OCI-LY7 (cell line): ENCODE measurements at regions not wholly inside any gene's neighbourhood (a gene's known extent, or its start where the extent isn't known, plus 50 kb on each side); places are given as distances from the start of the nearest gene placed in this dataset.

Experiments used
- EZH2phosphoT487 ChIP-seq: fragments of 200-600 bp; sonication (generic); IDR thresholded peaks from 2 replicates; pipeline ENCODE4 v1.6.1; 2018; ENCODE audit warnings: low read depth, borderline replicate concordance, mild to moderate bottlenecking, mixed run types, antibody characterized with exemption, low read length, moderate library complexity, mixed read lengths
- TF ChIP-seq, protein P1 (sequence below): fragments of 200-600 bp; sonication (generic); conservative IDR thresholded peaks from 2 replicates; pipeline ENCODE4 v1.5.1; 2014; ENCODE audit warnings: mild to moderate bottlenecking, antibody characterized with exemption, low read length, moderate library complexity, mixed read lengths

DNA sequence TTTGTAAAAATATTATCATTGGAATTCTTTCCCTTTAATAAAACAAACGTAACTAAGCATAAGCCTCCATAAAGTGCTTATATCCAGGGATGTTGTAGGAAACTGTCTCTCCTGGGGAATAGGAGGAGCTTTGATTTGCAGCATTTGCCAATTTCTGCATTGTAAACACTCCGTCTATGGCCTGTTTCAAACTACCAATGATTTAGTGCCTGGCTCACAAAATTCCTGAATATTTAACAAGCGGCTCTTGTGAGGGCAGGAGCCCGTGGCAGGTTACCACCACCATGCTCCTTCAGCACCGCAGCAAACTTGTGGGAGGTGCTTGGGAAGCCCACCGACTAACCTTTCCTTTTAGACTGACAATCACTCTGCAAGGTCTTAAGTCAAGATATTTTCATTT, 520.3 kb downstream of the SOX11 start:
- TF ChIP-seq, protein P1, sequence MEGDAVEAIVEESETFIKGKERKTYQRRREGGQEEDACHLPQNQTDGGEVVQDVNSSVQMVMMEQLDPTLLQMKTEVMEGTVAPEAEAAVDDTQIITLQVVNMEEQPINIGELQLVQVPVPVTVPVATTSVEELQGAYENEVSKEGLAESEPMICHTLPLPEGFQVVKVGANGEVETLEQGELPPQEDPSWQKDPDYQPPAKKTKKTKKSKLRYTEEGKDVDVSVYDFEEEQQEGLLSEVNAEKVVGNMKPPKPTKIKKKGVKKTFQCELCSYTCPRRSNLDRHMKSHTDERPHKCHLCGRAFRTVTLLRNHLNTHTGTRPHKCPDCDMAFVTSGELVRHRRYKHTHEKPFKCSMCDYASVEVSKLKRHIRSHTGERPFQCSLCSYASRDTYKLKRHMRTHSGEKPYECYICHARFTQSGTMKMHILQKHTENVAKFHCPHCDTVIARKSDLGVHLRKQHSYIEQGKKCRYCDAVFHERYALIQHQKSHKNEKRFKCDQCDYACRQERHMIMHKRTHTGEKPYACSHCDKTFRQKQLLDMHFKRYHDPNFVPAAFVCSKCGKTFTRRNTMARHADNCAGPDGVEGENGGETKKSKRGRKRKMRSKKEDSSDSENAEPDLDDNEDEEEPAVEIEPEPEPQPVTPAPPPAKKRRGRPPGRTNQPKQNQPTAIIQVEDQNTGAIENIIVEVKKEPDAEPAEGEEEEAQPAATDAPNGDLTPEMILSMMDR, result no peak
- TF ChIP-seq EZH2phosphoT487, result no peak
